MG63 (cell line): ENCODE measurements at regions not wholly inside any gene's neighbourhood (a gene's known extent, or its start where the extent isn't known, plus 50 kb on each side); places are given as distances from the start of the nearest gene placed in this dataset.

Source experiments
- DNase-seq: peaks from one replicate; pipeline ENCODE4 v3.0.0-alpha.2; 2020
- H3K27me3 ChIP-seq: fragments of 250-450 bp; sonication (Bioruptor Pico); 2 replicates; pipeline ENCODE4 v1.5.1; 2020; ENCODE audit warnings: mild to moderate bottlenecking, moderate library complexity
- H3K36me3 ChIP-seq: fragments of 250-450 bp; sonication (Bioruptor Pico); 2 replicates; pipeline ENCODE4 v1.5.1; 2020; ENCODE audit warnings: mild to moderate bottlenecking, moderate library complexity
- H3K4me3 ChIP-seq: fragments of 250-450 bp; sonication (Bioruptor Pico); 2 replicates; pipeline ENCODE4 v1.5.1; 2020; ENCODE audit warnings: mild to moderate bottlenecking, moderate library complexity
- H3K9me3 ChIP-seq: fragments of 250-450 bp; sonication (Bioruptor Pico); 2 replicates; pipeline ENCODE4 v1.5.1; 2020; ENCODE audit warnings: mild to moderate bottlenecking, moderate library complexity

- Histone ChIP-seq H3K36me3 (no peaks in the 10 kb centered on the region), H3K4me3 (no peak overlapping the region), H3K9me3 (no peaks in the 10 kb centered on the region), H3K27me3 (no peaks in the 10 kb centered on the region)
- DNase-seq, result no peak
Measured at GRCh38 chr14:65252482-65253255, 150.4 kb upstream of the MAX start.

- DNase-seq, result peak; percentile 23
- Histone ChIP-seq H3K27me3 (no peaks in the 10 kb centered on the region), H3K4me3 (no peak overlapping the region), H3K36me3 (no peaks in the 10 kb centered on the region), H3K9me3 (0 out of 2 replicates have a peak, but pooled peaks cover 2% of the 10 kb centered on the region)
Measured at GRCh38 chr14:65255029-65255545, 152.8 kb upstream of the MAX start.

GRCh38 chr14:65255583-65256461, 153.5 kb upstream of the MAX start:
- Histone ChIP-seq H3K4me3 (no peak overlapping the region), H3K9me3 (0 out of 2 replicates have a peak, but pooled peaks cover 2% of the 10 kb centered on the region), H3K27me3 (no peaks in the 10 kb centered on the region), H3K36me3 (no peaks in the 10 kb centered on the region)
- DNase-seq, result no peak

- no peaks in the 10 kb centered on the region for H3K27me3 ChIP-seq
- no peaks in the 10 kb centered on the region for H3K36me3 ChIP-seq
- H3K9me3 ChIP-seq, result 0 out of 2 replicates have a peak, but pooled peaks cover 2% of the 10 kb centered on the region
- no peak overlapping the region for H3K4me3 ChIP-seq
- DNase-seq, result no peak
Measured at GRCh38 chr14:65256714-65257113, 154.4 kb upstream of the MAX start.

GRCh38 chr14:65257425-65257824, 155.1 kb upstream of the FUT8 start:
- Histone ChIP-seq H3K36me3 (no peaks in the 10 kb centered on the region), H3K4me3 (no peak overlapping the region), H3K27me3 (no peaks in the 10 kb centered on the region), H3K9me3 (0 out of 2 replicates have a peak, but pooled peaks cover 2% of the 10 kb centered on the region)
- DNase-seq, result no peak

- DNase-seq, result peak; percentile 23
- no peak overlapping the region for H3K4me3 ChIP-seq
- 0 out of 2 replicates have a peak, but pooled peaks cover 2% of the 10 kb centered on the region for H3K9me3 ChIP-seq
- H3K36me3 ChIP-seq, result no peaks in the 10 kb centered on the region
- H3K27me3 ChIP-seq, result no peaks in the 10 kb centered on the region
Measured at GRCh38 chr14:65258391-65258790, 154.1 kb upstream of the FUT8 start.

GRCh38 chr14:65259000-65259399, 153.5 kb upstream of the FUT8 start:
- H3K4me3 ChIP-seq, result no peak overlapping the region
- H3K36me3 ChIP-seq, result no peaks in the 10 kb centered on the region
- H3K27me3 ChIP-seq, result no peaks in the 10 kb centered on the region
- DNase-seq, result no peak
- 0 out of 2 replicates have a peak, but pooled peaks cover 2% of the 10 kb centered on the region for H3K9me3 ChIP-seq

GRCh38 chr14:65260786-65261185, 151.7 kb upstream of the FUT8 start:
- no peak overlapping the region for H3K4me3 ChIP-seq
- H3K9me3 ChIP-seq, result 0 out of 2 replicates have a peak, but pooled peaks cover 2% of the 10 kb centered on the region
- H3K36me3 ChIP-seq, result no peaks in the 10 kb centered on the region
- H3K27me3 ChIP-seq, result no peaks in the 10 kb centered on the region
- DNase-seq, result no peak

GRCh38 chr14:65261425-65261920, 151.1 kb upstream of the FUT8 start:
- 0 out of 2 replicates have a peak, but pooled peaks cover 2% of the 10 kb centered on the region for H3K9me3 ChIP-seq
- no peak for DNase-seq
- H3K4me3 ChIP-seq, result no peak overlapping the region
- H3K27me3 ChIP-seq, result no peaks in the 10 kb centered on the region
- no peaks in the 10 kb centered on the region for H3K36me3 ChIP-seq

GRCh38 chr14:65261946-65262345, 150.6 kb upstream of the FUT8 start:
- no peak for DNase-seq
- Histone ChIP-seq H3K9me3 (0 out of 2 replicates have a peak, but pooled peaks cover 2% of the 10 kb centered on the region), H3K36me3 (no peaks in the 10 kb centered on the region), H3K4me3 (no peak overlapping the region), H3K27me3 (no peaks in the 10 kb centered on the region)

- H3K36me3 ChIP-seq, result no peaks in the 10 kb centered on the region
- 0 out of 2 replicates have a peak, but pooled peaks cover 2% of the 10 kb centered on the region for H3K9me3 ChIP-seq
- H3K4me3 ChIP-seq, result no peak overlapping the region
- H3K27me3 ChIP-seq, result no peaks in the 10 kb centered on the region
- no peak for DNase-seq
Measured at GRCh38 chr14:65263177-65263788, 149.2 kb upstream of the FUT8 start.

GRCh38 chr14:65267856-65268255, 144.7 kb upstream of the FUT8 start:
- no peak for DNase-seq
- Histone ChIP-seq H3K36me3 (no peaks in the 10 kb centered on the region), H3K27me3 (no peaks in the 10 kb centered on the region), H3K4me3 (no peak overlapping the region), H3K9me3 (no peaks in the 10 kb centered on the region)

- Histone ChIP-seq H3K27me3 (no peaks in the 10 kb centered on the region), H3K9me3 (no peaks in the 10 kb centered on the region), H3K4me3 (no peak overlapping the region), H3K36me3 (no peaks in the 10 kb centered on the region)
- no peak for DNase-seq
Measured at GRCh38 chr14:65268594-65268993, 143.9 kb upstream of the FUT8 start.

- Histone ChIP-seq H3K27me3 (no peaks in the 10 kb centered on the region), H3K36me3 (no peaks in the 10 kb centered on the region), H3K4me3 (no peak overlapping the region), H3K9me3 (no peaks in the 10 kb centered on the region)
- DNase-seq, result no peak
Measured at GRCh38 chr14:65269732-65270131, 142.8 kb upstream of the FUT8 start.

- peak; percentile 33 for DNase-seq
- H3K27me3 ChIP-seq, result no peaks in the 10 kb centered on the region
Measured at GRCh38 chr14:65277027-65277426, 135.5 kb upstream of the FUT8 start.

GRCh38 chr14:65277580-65278270, 134.8 kb upstream of the FUT8 start:
- no peak for DNase-seq
- Histone ChIP-seq H3K36me3 (no peaks in the 10 kb centered on the region), H3K27me3 (no peaks in the 10 kb centered on the region), H3K9me3 (no peaks in the 10 kb centered on the region), H3K4me3 (no peak overlapping the region)

More at GRCh38 chr14:65277027-65277426, 135.5 kb upstream of the FUT8 start:
- Histone ChIP-seq H3K9me3 (no peaks in the 10 kb centered on the region), H3K36me3 (no peaks in the 10 kb centered on the region), H3K4me3 (no peak overlapping the region)
